GM19467 (cell line): ENCODE measurements at regions not wholly inside any gene's neighbourhood (a gene's known extent, or its start where the extent isn't known, plus 50 kb on each side); places are given as distances from the start of the nearest gene placed in this dataset.

Source experiments
- ATAC-seq: cut with Tn5 transposase; IDR thresholded peaks from one replicate; pipeline ENCODE4 v1.9.1; 2021; ENCODE audit warnings: mild to moderate bottlenecking, moderate library complexity; ENCODE audit not compliant: unreplicated experiment

- no peak for ATAC-seq
These were observed 383.5 kb downstream of the C6orf118 start for GRCh38 chr6:164925681-164926530.

- no peak for ATAC-seq
These were observed 384.7 kb downstream of the C6orf118 start for GRCh38 chr6:164924674-164925073.

DNA sequence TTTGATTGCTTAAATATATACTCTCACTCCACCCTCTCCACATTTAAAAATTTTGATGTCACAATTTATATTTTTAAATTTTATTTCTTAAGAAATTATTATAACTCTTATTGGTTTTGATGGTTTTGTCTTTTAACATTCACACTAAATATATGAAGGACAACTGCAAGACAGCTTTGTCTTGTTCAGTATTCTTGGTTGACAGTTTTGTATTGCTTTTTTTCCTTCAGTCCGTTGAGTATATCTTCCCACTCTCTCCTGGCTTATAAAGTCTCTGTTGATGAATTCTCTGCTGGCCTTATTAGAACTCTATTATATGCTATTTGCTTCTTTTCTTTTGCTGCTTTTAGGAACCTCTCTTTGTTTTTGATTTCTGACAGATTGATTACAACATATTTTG lies 392.2 kb downstream of the C6orf118 start:
- ATAC-seq: no peak

DNA sequence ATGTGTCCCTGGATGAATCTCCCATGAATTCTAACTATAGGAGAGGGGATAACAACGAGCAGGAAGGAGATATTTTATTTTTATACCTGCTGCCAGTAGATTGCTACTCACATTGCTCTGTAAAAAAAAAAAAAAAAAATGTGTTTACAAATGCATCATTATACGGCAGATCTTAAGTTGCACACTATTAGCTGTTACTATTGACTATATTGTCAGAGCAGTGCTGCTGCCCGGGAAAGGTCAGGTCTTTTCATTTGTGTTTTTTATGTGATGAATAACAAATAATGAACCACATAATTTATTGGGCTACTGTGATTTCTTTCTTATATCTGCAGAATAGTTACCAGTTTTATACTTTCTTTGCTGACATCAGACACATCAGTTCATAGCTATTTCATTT lies 393.3 kb downstream of the C6orf118 start:
- no peak for ATAC-seq

- ATAC-seq: no peak
These were observed 397.4 kb downstream of the C6orf118 start for GRCh38 chr6:164911873-164912580.

DNA sequence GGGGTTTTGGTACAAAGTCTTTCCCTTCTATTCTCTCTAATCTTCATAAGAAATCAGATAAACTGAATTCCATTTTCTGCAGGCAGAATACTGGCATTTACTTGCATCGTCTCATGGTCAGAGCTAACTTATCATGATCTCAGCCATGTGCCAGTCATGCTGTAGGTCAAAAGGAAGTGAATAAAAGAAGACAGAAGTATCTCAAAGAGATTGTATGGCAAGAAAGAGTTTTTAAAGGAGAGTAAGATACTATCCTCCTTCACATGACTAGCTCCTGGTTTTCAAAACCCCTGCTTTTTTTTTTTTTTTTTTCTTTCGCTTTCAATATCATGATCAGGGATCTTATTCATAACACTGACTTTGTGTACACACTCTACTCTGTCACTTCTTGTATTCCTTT lies 398.3 kb downstream of the C6orf118 start:
- no peak for ATAC-seq

- ATAC-seq: no peak
These were observed 402.6 kb downstream of the C6orf118 start for GRCh38 chr6:164906766-164907165.

- no peak for ATAC-seq
These were observed 404.1 kb downstream of the C6orf118 start for GRCh38 chr6:164905311-164905710.

DNA sequence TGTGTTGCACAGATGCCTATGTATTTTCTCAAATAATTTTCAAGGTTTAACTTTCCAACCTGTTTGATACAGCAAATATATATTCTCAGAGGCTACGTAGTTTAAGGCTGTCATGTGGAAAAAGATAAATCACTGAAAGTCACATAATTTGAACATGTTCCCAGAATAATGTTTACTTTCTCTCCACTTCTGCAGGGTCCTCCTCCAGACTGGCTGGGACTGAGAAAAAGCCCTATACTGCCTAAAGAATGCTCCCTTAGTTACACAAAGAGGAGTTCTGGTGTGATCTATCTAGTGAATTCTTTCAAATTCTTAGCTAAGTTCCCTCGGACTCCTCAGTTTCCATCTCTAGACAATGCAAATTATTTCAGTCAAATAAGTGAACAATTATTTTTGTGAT lies 411.0 kb downstream of the C6orf118 start:
- no peak for ATAC-seq

DNA sequence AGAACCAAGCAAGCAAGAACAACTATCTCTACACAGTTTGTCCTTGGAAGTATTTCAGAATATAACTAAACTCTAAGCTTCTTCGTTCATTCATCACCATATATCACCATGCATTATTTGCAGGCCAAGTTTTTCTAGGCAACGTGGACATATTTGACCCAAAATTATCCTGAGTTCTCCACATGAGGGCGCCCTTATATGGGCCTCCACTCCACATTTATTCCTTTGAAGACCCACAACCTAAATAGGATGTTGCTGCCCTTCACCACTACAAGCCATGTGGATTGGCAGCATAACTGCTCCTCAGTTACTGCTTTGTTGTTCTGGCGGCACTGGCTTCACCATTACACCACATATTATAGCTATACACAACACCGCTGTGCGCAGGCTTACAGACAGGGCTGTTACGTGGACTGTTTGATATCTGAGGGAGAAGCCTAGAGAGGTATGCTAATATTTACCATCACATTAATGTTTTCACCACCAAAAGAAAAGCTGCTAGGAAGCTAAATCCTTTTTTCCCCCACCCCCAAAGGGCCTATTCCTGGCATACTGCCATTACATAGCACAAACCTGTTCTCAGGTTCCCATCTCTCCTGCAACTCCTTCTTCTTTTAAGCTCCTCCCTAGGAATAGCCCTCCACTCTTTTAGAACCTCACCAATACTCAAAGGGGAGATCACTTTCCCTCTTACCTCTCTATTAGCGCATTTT lies 411.7 kb downstream of the C6orf118 start:
- no peak for ATAC-seq

GRCh38 chr6:164889980-164890379 lies 419.4 kb downstream of the C6orf118 start:
- no peak for ATAC-seq

DNA sequence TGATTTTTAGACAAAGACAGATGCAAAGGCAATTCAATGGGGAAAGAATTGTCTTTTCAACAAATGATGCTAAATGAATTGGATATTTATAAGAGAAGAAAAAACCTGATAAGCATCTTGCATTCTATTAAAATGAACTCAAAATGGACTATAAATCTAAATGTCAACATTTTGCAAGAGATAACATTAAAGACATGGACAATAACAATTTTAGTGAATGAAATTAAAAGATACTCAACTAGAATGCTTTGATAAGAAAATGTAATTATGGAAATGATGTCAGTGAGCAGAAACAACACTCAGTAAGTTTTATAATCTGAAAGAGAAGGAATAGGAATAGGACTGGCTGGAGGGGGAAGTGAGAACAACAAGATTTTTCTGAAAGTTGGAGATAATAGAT lies 421.7 kb downstream of the C6orf118 start:
- ATAC-seq: no peak

- ATAC-seq: no peak
These were observed 427.2 kb downstream of the C6orf118 start for GRCh38 chr6:164882236-164882635.

- ATAC-seq: no peak
These were observed 437.6 kb downstream of the C6orf118 start for GRCh38 chr6:164871783-164872182.

- no peak for ATAC-seq
These were observed 439.2 kb downstream of the C6orf118 start for GRCh38 chr6:164870164-164870563.

- no peak for ATAC-seq
These were observed 447.4 kb downstream of the C6orf118 start for GRCh38 chr6:164861967-164862366.

DNA sequence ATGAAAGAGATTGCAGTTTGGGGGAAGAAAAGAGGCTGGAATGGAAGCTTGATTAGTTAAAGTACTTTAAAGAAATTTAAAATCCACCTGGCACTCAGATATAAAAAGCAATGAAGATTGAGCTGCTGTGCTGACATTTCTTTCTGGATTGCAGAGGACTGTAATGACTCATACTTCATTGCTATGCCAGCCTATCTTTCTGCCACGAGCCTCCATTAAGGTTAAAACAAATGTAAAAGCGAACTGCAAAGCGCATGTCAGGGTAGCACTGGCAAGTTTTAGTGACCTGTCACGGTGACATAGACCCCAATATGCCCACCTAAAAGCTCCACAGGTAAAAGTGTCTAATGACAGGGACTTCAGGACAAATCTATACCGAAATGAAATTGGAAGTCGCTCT lies 449.6 kb downstream of the C6orf118 start:
- ATAC-seq: no peak

- no peak for ATAC-seq
These were observed 453.3 kb downstream of the C6orf118 start for GRCh38 chr6:164856138-164856537.

GRCh38 chr6:164855281-164855680 lies 454.1 kb downstream of the C6orf118 start:
- no peak for ATAC-seq

DNA sequence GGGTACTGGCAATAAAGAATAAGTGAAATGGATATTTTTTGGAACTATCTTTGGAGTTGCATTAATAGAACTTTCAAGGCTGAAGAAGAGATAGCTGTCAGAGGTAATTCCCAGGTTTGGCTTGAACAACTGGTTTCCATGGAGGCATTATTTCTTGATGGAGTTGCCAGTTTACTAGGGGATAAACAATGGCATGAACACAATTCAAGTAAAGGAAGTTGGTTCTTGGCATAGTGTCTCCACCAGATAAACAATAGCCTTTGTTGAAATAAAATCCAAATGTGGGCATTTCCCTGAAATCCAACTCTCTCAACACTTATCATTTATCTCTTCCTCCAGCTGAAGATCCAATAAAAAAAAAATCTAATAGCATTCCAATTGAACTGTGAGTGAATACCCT lies 454.9 kb downstream of the C6orf118 start:
- no peak for ATAC-seq

DNA sequence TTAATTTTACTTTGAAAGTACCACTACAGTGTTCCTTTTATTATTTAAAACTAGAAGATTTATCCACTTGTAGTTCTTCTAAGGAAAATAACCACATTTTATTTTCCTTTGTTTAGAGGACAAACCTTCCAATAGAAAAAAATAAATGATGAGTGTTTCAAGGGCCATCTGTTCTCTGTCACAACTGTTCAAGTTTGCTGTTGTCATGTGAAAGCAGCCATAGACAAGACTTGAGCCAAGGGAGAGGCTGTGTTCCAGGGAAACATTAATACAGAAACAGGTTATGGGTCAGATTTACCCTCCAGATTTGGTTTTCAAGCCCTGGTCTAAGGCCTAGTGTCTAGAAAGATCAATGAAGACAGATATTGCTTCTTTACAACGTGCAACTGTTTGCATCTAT lies 463.6 kb downstream of the C6orf118 start:
- ATAC-seq: no peak

- ATAC-seq: no peak
These were observed 467.3 kb downstream of the C6orf118 start for GRCh38 chr6:164842085-164842484.
